ENCODE measurements at regions not wholly inside any gene's neighbourhood (a gene's known extent, or its start where the extent isn't known, plus 50 kb on each side); places are given as distances from the start of the nearest gene placed in this dataset.

DNA sequence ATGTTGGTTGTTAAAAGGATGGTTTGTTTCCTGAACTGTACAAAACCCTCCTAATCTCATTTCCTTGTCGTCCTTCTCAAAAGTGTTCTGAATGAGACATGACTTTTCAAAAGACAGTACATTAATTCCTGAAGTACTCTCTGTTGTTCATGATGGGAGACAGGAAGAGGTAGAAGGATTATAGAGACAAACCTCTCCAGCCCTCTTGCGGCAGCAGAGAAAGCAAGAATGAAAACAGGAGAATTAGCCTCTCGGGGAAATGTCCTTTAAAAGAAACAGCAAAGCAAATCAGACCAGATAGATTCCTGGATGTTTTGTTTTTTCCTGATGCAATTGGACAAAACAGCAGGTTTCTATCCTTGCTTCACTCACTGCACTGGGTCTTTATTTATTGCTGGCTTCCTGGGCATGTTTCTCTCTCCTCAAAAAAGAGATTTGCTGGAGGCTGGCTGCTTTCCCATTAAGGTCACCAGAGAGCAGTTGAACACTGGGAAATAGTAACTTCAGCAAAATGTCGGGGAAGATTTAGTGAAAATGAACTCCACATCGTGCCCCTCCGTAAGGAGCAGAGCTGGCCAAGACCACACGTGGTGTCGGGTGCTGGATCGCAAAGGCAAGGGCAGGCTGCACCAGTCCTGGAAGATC lies 145.8 kb upstream of the SYT6 start:
- peaks cover 3% of the 10 kb centered on the region for H3K4me1 ChIP-seq (ENCODE audit: control insufficient read depth, insufficient read depth, low read length)
- 0% methylated on average over 1 of the region's 9 CpGs; no CpG with 5 or more reads in 1 of the 2 experiments for WGBS, 2 experiments (ENCODE audit: extremely low coverage in 2 of 2, insufficient read length in 1 of 2)
- H2AK9ac ChIP-seq (replicated peaks; ENCODE audit: low read depth, low read length, poor library complexity): peak overlapping the region; percentile 51
- DNase-seq (peak; percentile 11), ATAC-seq (ENCODE audit: low read depth) (peak; percentile 63)
- peak overlapping the region in 1 of 2 experiments; percentile 31; a peak in 1 of 4 replicates for H4K8ac ChIP-seq (ENCODE audit: low read depth in 2 of 2, low read length in 2 of 2)
- peak overlapping the region; percentile 81 for H2AFZ ChIP-seq (replicated peaks; ENCODE audit: low read length, poor library complexity)
- no peaks in the 10 kb centered on the region for H3K79me1 ChIP-seq (ENCODE audit: low read depth in 1 of 2, low read length in 2 of 2)
- in situ Hi-C loops (cut with MboI; ENCODE audit: low sequenced_read_pairs): loop anchor here (25.0 kb wide), 1 partner anchor 437 kb away; the partner anchor contains the start of gene PTPN22
- intact Hi-C loops (cut with micrococcal nuclease): no loop called here
- no peak overlapping the region for H3K9ac ChIP-seq (ENCODE audit: low read depth, low read length)
- no peaks in the 10 kb centered on the region for H3K36me3 ChIP-seq (ENCODE audit: control insufficient read depth, insufficient read depth, low read length)
- no peak overlapping the region for H2AK5ac ChIP-seq (ENCODE audit: low read depth, low read length)
- no peak overlapping the region for H2BK15ac ChIP-seq (ENCODE audit: low read depth, low read length)
- no TSS peak for BruUV-seq (replicated peaks)
- H2BK5ac ChIP-seq (ENCODE audit: low read depth, low read length, poor library complexity, severe bottlenecking): no peak overlapping the region
- peaks cover 20% of the 10 kb centered on the region for H3K27me3 ChIP-seq (ENCODE audit: control insufficient read depth, insufficient read depth, low read length)
- TF ChIP-seq FOS (IDR thresholded peaks at IDR 0.05; ENCODE audit: low read depth, low read length) (no peak), RCOR1 (IDR thresholded peaks at IDR 0.05; ENCODE audit: insufficient replicate concordance, low read length) (no peak), CEBPB (IDR thresholded peaks at IDR 0.05; ENCODE audit: low read depth, low read length) (no peak), MXI1 (IDR thresholded peaks at IDR 0.05; ENCODE audit: borderline replicate concordance, low read depth, low read length) (no peak), RAD21 (IDR thresholded peaks at IDR 0.05; ENCODE audit: low read length) (no peak), MAZ (IDR thresholded peaks at IDR 0.05; ENCODE audit: borderline replicate concordance, low read depth, low read length) (no peak), MAFK (IDR thresholded peaks at IDR 0.05; ENCODE audit: low read depth, low read length) (no peak), BHLHE40 (IDR thresholded peaks at IDR 0.05; ENCODE audit: low read depth, low read length) (no peak), POLR2A (IDR thresholded peaks at IDR 0.05; ENCODE audit: low read depth, low read length) (no peak), USF2 (IDR thresholded peaks at IDR 0.05; ENCODE audit: low read depth, low read length) (no peak), CTCF (conservative IDR thresholded peaks at IDR 0.05; ENCODE audit: low read depth, low read length) (no peak), RFX5 (IDR thresholded peaks at IDR 0.05; ENCODE audit: low read depth, low read length) (no peak), ELK1 (IDR thresholded peaks at IDR 0.05; ENCODE audit: borderline replicate concordance, low read depth, low read length) (no peak), NFE2L2 (IDR thresholded peaks at IDR 0.05; ENCODE audit: low read depth, low read length) (no peak), SMC3 (IDR thresholded peaks at IDR 0.05; ENCODE audit: low read depth, low read length) (no peak)
- ChIA-PET POLR2A (ENCODE audit: unreplicated experiment) (no interaction called here), CTCF (interaction anchor here (0.6 to 2.5 kb wide), 3 partner anchors 12 to 43 kb away, joined by 3 to 9 read pairs (median 3); no protein-coding TSS in a partner anchor)
- H3K9me3 ChIP-seq (ENCODE audit: control insufficient read depth, insufficient read depth, low read length): no peaks in the 10 kb centered on the region
- H3K4me3 ChIP-seq (ENCODE audit: insufficient read depth, low read depth, low read length): no peak overlapping the region
- H3K9me1 ChIP-seq (ENCODE audit: insufficient read depth, low read length): no peaks in the 10 kb centered on the region
- H4K5ac ChIP-seq (ENCODE audit: low read depth, low read length): peak overlapping the region; percentile 24; the same call in 1 of the 2 replicates
- peak overlapping the region; percentile 32; the same call in 1 of the 2 replicates for H2BK120ac ChIP-seq (ENCODE audit: low read depth, low read length)
- H3K23ac ChIP-seq (ENCODE audit: low read depth, low read length): 0 out of 2 replicates have a peak overlapping the region, but pooled peaks have one; percentile 46
- dilution Hi-C loops (cut with HindIII; ENCODE audit: low sequenced_read_pairs, unreplicated experiment): no loop called here
- peak overlapping the region; percentile 59 for H3K4me2 ChIP-seq (ENCODE audit: low read depth, low read length)
- 0 out of 2 replicates have a peak overlapping the region, but pooled peaks have one; percentile 45 for H3K14ac ChIP-seq (replicated peaks; ENCODE audit: low read depth, low read length)
- peak overlapping the region; percentile 12; the same call in 1 of the 2 replicates for H2BK20ac ChIP-seq (ENCODE audit: low read depth, low read length)
- H4K20me1 ChIP-seq (ENCODE audit: insufficient read depth, low read length): no peaks in the 10 kb centered on the region
- H4K91ac ChIP-seq (ENCODE audit: insufficient read depth, low read depth, low read length): no peak overlapping the region
- H3K4ac ChIP-seq (ENCODE audit: low read depth, low read length): peak overlapping the region; percentile 45; the same call in 1 of the 2 replicates
- no peak overlapping the region for H3K56ac ChIP-seq (ENCODE audit: extremely low read depth, insufficient read depth, low read length)
- H3K18ac ChIP-seq (ENCODE audit: low read depth, low read length): peak overlapping the region; percentile 21; the same call in 1 of the 2 replicates
- peak overlapping the region; percentile 55; the same call in 1 of the 2 replicates for H3K27ac ChIP-seq (ENCODE audit: insufficient read depth, low read length)

All from IMR-90 (cell line).